Activated CD4-positive, alpha-beta T cell treated with anti-CD3 and anti-CD28 coated beads, Interleukin-2, amount 10 ng/mL, durations not matched to agents 7 days and 5 days (primary cell): ENCODE measurements at regions not wholly inside any gene's neighbourhood (a gene's known extent, or its start where the extent isn't known, plus 50 kb on each side); places are given as distances from the start of the nearest gene placed in this dataset.
"Not testable (repeated sequence)": the region's sequence is repeated elsewhere in the genome, so short reads cannot be mapped to it uniquely, and the experiment has no call there.

Experiments used
- CTCF ChIA-PET: fragments of 350-600 bp; sonication (Branson Sonifier 250); formaldehyde crosslinking; loops from one replicate; lab custom pipeline; 2021; ENCODE audit warnings: antibody characterized with exemption; lab: Charles Lee
- POLR2A ChIA-PET: fragments of 350-600 bp; sonication (Branson Sonifier 250); formaldehyde crosslinking; loops from one replicate; lab custom pipeline; 2021; ENCODE audit warnings: antibody characterized with exemption; lab: Charles Lee
- DNase-seq: peaks from one replicate; pipeline ENCODE4 v3.0.0-alpha.2; 2020
- H3K27ac Mint-ChIP-seq: one replicate; pipeline ENCODE4 v1.8.0; 2021; ENCODE audit warnings: mild to moderate bottlenecking, moderate library complexity, mixed read lengths
- H3K27me3 Mint-ChIP-seq: one replicate; pipeline ENCODE4 v1.8.0; 2021; ENCODE audit warnings: mixed read lengths
- H3K36me3 Mint-ChIP-seq: one replicate; pipeline ENCODE4 v1.8.0; 2021; ENCODE audit warnings: low read depth, mixed read lengths
- H3K4me1 Mint-ChIP-seq: one replicate; pipeline ENCODE4 v1.8.0; 2021; ENCODE audit warnings: mixed read lengths
- H3K4me3 Mint-ChIP-seq: one replicate; pipeline ENCODE4 v1.8.0; 2021; ENCODE audit warnings: mild to moderate bottlenecking, moderate library complexity, mixed read lengths
- H3K9me3 Mint-ChIP-seq: one replicate; pipeline ENCODE4 v1.8.0; 2021; ENCODE audit warnings: mixed read lengths

- H3K36me3 Mint-ChIP-seq, DNase-seq, CTCF ChIA-PET, H3K27me3 Mint-ChIP-seq, H3K27ac Mint-ChIP-seq, H3K4me1 Mint-ChIP-seq, H3K4me3 Mint-ChIP-seq, POLR2A ChIA-PET, H3K9me3 Mint-ChIP-seq: not testable (repeated sequence)
Measured at GRCh38 chr2:18017381-18017780, 138.9 kb downstream of the KCNS3 start.

GRCh38 chr2:18009891-18010290, 131.4 kb downstream of the KCNS3 start:
- CTCF ChIA-PET = no interaction called here
- H3K4me1 Mint-ChIP-seq = no peaks in the 10 kb centered on the region
- H3K27me3 Mint-ChIP-seq = no peaks in the 10 kb centered on the region
- POLR2A ChIA-PET = no interaction called here
- no peaks in the 10 kb centered on the region for H3K9me3 Mint-ChIP-seq
- no peak overlapping the region for H3K27ac Mint-ChIP-seq
- no peak for DNase-seq
- no peak overlapping the region for H3K4me3 Mint-ChIP-seq
- no peaks in the 10 kb centered on the region for H3K36me3 Mint-ChIP-seq

GRCh38 chr2:18005411-18005810, 126.9 kb downstream of the KCNS3 start:
- ChIA-PET POLR2A (no interaction called here), CTCF (no interaction called here)
- no peaks in the 10 kb centered on the region for H3K36me3 Mint-ChIP-seq
- H3K27ac Mint-ChIP-seq = no peak overlapping the region
- no peak overlapping the region for H3K4me3 Mint-ChIP-seq
- H3K9me3 Mint-ChIP-seq = peaks cover 2% of the 10 kb centered on the region
- H3K4me1 Mint-ChIP-seq = no peaks in the 10 kb centered on the region
- DNase-seq = no peak
- no peaks in the 10 kb centered on the region for H3K27me3 Mint-ChIP-seq

DNA sequence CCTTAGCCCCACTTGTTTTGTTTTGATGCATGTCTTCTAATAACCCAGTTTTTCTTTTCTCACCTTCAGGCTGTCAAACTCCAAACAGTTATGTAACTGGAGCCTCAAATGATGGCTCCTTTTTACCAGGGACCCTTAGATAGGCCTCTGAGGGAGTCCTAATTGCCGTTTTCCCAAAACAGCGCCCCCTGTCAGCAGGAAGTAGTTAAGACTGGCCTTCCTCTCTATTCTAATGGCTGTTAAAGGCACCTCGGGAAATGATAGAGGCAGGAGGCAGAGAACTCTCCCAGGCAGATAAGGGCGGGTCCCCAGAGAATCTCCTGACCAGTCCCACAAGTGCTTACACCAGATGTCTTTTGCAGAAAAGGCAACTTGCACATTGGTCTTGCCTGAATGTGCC, 123.2 kb downstream of the KCNS3 start:
- ChIA-PET POLR2A (no interaction called here), CTCF (no interaction called here)
- no peaks in the 10 kb centered on the region for H3K27me3 Mint-ChIP-seq
- no peak for DNase-seq
- H3K9me3 Mint-ChIP-seq = peaks cover 5% of the 10 kb centered on the region
- H3K36me3 Mint-ChIP-seq = no peaks in the 10 kb centered on the region
- no peak overlapping the region for H3K27ac Mint-ChIP-seq
- no peaks in the 10 kb centered on the region for H3K4me1 Mint-ChIP-seq
- no peak overlapping the region for H3K4me3 Mint-ChIP-seq

- no peak for DNase-seq
- Mint-ChIP-seq H3K9me3 (peaks cover 4% of the 10 kb centered on the region), H3K4me3 (no peak overlapping the region), H3K36me3 (no peaks in the 10 kb centered on the region), H3K27ac (no peak overlapping the region), H3K27me3 (no peaks in the 10 kb centered on the region), H3K4me1 (no peaks in the 10 kb centered on the region)
- ChIA-PET POLR2A (no interaction called here), CTCF (no interaction called here)
Measured at GRCh38 chr2:17996978-17997377, 118.5 kb downstream of the KCNS3 start.

GRCh38 chr2:17995593-17995992, 117.1 kb downstream of the KCNS3 start:
- Mint-ChIP-seq H3K4me3 (no peak overlapping the region), H3K27me3 (no peaks in the 10 kb centered on the region), H3K27ac (no peak overlapping the region), H3K4me1 (no peaks in the 10 kb centered on the region), H3K36me3 (no peaks in the 10 kb centered on the region), H3K9me3 (peaks cover 4% of the 10 kb centered on the region)
- no peak for DNase-seq
- ChIA-PET POLR2A (no interaction called here), CTCF (no interaction called here)
